Natural killer cell (primary cell): ENCODE measurements at regions not wholly inside any gene's neighbourhood (a gene's known extent, or its start where the extent isn't known, plus 50 kb on each side); places are given as distances from the start of the nearest gene placed in this dataset.

Experiments
- ATAC-seq, 3 donors: fragments of 150-1000 bp in 2 of 3; fragments of 200-7000 bp in 1 of 3; cut with Tn5 transposase; 1 replicate in 1 of 3; 2 replicates in 2 of 3; pipeline ENCODE4 v1.10.0; 2021; ENCODE audit warnings: mild to moderate bottlenecking in 2 of 3, moderate library complexity in 2 of 3
- DNase-seq, 2 donors: peaks; one replicate each; pipeline versions ENCODE4 v3.0.0 to v3.0.0-alpha.2; 2013 to 2021; ENCODE audit warnings: mixed read lengths in 1 of 2
- H3K27ac ChIP-seq: one replicate; pipeline ENCODE4 v1.5.1; 2013; ENCODE audit warnings: mild to moderate bottlenecking, low read length
- H3K27me3 ChIP-seq: one replicate; pipeline ENCODE4 v1.6.1; 2013; ENCODE audit warnings: low read length; ENCODE audit not compliant: control insufficient read depth, insufficient read depth
- H3K36me3 ChIP-seq: one replicate; pipeline ENCODE4 v1.6.1; 2013; ENCODE audit warnings: low read length; ENCODE audit not compliant: control insufficient read depth, insufficient read depth
- H3K4me1 ChIP-seq: one replicate; pipeline ENCODE4 v1.6.1; 2013; ENCODE audit warnings: low read length; ENCODE audit not compliant: control insufficient read depth, insufficient read depth
- H3K4me3 ChIP-seq: one replicate; pipeline ENCODE4 v1.5.1; 2013; ENCODE audit warnings: low read length
- H3K9me3 ChIP-seq: one replicate; pipeline ENCODE4 v1.6.1; 2013; ENCODE audit warnings: low read length; ENCODE audit not compliant: control insufficient read depth, insufficient read depth
- H3K27ac Mint-ChIP-seq, 2 donors: one replicate each; pipeline ENCODE4 v1.8.0; 2022; ENCODE audit warnings: mild to moderate bottlenecking in 2 of 2, mixed read lengths in 2 of 2, moderate library complexity in 1 of 2
- H3K27me3 Mint-ChIP-seq, 2 donors: one replicate each; pipeline ENCODE4 v1.8.0; 2022; ENCODE audit warnings: low read depth in 2 of 2, mixed read lengths in 2 of 2
- H3K36me3 Mint-ChIP-seq: one replicate; pipeline ENCODE4 v1.8.0; 2022; ENCODE audit warnings: mixed read lengths
- H3K4me1 Mint-ChIP-seq, 2 donors: one replicate each; pipeline ENCODE4 v1.8.0; 2022; ENCODE audit warnings: mixed read lengths in 2 of 2
- H3K4me3 Mint-ChIP-seq: one replicate; pipeline ENCODE4 v1.8.0; 2022; ENCODE audit warnings: mild to moderate bottlenecking, moderate library complexity, mixed read lengths
- H3K9me3 Mint-ChIP-seq, 2 donors: one replicate each; pipeline ENCODE4 v1.8.0; 2022; ENCODE audit warnings: mixed read lengths in 2 of 2
- WGBS: methylation state at CpG from one replicate; pipeline ENCODE4 v1.1.7; 2013; ENCODE audit warnings: missing lambda C conversion rate; ENCODE audit not compliant: insufficient coverage; 5-methylcytosine and 5-hydroxymethylcytosine counted together
- intact Hi-C: fragments of 100-400 bp; cut with micrococcal nuclease; formaldehyde crosslinking; loops from one replicate; pipeline ENCODE4 v1.14.2; 2022
- TF ChIP-seq, protein P1 (sequence below): fragments of 200-600 bp; IDR thresholded peaks from one replicate; pipeline ENCODE4 v1.8.0; 2022; ENCODE audit warnings: antibody characterized with exemption

DNA sequence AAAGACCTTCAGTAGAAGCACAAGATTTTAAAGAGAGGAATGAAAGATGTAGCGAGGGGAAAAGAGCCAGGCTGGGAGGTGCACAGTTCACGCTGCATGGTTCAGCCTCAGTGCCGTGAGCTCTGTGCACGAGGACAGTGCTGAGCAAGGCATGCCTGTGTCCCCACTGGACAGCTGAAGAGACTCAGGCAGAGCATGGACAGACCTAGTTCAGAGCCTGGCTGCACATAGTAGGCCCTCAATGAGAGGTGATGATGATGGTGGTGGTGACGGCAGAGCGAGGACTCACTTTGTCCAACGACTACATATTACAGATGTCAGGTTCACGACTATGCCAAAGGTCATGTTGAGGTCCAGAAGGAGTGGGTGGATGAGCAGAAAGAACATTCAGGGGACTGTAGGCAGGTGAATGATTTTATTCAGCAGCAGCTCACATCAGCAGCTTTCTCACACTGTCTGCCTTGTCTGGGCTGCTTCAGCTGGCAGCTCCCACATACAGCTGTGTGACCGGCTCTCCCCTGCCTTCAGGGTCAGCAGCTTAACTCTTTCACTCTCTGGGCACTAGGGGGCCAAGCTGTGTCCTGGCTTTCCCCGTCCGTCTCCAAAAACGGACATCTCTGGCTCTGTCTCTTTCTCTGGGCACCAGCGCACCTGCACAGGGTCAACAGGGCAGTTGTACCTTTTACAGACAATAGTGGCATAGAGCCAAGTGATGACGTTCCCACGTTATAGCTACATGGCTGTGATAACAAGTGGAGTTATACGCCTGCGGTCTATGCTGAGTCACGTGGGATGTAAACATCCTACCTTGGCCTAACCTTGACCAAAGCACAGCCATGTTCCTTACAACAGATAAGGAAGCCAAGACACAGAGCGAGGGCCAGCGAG, 83.4 kb upstream of the KCNK12 start:
- intact Hi-C loops, result no loop called here
- Histone ChIP-seq H3K4me3 (no peak overlapping the region), H3K27ac (no peak overlapping the region), H3K27me3 (no peaks in the 10 kb centered on the region), H3K9me3 (no peaks in the 10 kb centered on the region), H3K4me1 (no peaks in the 10 kb centered on the region), H3K36me3 (no peaks in the 10 kb centered on the region)
- Mint-ChIP-seq H3K4me1 (no peaks in the 10 kb centered on the region), H3K4me3 (no peak overlapping the region), H3K27me3 (peaks cover 0 to 2% of the 10 kb centered on the region in 2 donors), H3K27ac (no peak overlapping the region), H3K9me3 (no peaks in the 10 kb centered on the region), H3K36me3 (no peaks in the 10 kb centered on the region)
- whole genome bisulfite sequencing, result 84% methylated on average over 20 of the region's 20 CpGs
- ATAC-seq, result no peak
- TF ChIP-seq, protein P1, sequence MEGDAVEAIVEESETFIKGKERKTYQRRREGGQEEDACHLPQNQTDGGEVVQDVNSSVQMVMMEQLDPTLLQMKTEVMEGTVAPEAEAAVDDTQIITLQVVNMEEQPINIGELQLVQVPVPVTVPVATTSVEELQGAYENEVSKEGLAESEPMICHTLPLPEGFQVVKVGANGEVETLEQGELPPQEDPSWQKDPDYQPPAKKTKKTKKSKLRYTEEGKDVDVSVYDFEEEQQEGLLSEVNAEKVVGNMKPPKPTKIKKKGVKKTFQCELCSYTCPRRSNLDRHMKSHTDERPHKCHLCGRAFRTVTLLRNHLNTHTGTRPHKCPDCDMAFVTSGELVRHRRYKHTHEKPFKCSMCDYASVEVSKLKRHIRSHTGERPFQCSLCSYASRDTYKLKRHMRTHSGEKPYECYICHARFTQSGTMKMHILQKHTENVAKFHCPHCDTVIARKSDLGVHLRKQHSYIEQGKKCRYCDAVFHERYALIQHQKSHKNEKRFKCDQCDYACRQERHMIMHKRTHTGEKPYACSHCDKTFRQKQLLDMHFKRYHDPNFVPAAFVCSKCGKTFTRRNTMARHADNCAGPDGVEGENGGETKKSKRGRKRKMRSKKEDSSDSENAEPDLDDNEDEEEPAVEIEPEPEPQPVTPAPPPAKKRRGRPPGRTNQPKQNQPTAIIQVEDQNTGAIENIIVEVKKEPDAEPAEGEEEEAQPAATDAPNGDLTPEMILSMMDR, result no peak
- DNase-seq, result no peak

DNA sequence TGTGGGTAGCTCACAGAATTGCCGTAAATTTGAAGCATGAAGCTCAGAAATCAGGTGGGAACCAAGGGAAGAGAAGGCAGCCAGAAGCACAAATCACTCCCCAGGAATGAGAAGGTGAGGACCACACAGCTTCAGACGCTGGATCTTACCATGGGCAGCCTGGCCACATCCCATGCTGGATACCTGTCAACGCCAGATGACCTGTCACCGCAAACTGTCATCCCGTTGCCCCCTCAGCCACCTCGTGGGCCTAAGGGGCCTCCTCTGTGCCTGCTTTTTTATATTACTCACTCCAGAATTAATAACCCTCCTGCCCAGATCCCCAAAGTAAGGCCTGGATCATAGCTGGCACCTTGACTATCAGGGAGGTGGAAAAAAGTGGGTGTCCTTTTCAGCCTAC, 82.3 kb upstream of the KCNK12 start:
- 87% methylated on average over 6 of the region's 6 CpGs for WGBS
- no peak overlapping the region for H3K4me3 ChIP-seq
- H3K27me3 ChIP-seq, result no peaks in the 10 kb centered on the region
- H3K4me1 Mint-ChIP-seq, result no peaks in the 10 kb centered on the region
- DNase-seq (no peak), ATAC-seq (no peak)
- no peaks in the 10 kb centered on the region for H3K36me3 ChIP-seq
- intact Hi-C loops, result no loop called here
- peaks cover 0 to 2% of the 10 kb centered on the region in 2 donors for H3K27me3 Mint-ChIP-seq
- H3K9me3 ChIP-seq, result no peaks in the 10 kb centered on the region
- no peak overlapping the region for H3K27ac Mint-ChIP-seq
- H3K4me3 Mint-ChIP-seq, result no peak overlapping the region
- H3K9me3 Mint-ChIP-seq, result no peaks in the 10 kb centered on the region
- no peak overlapping the region for H3K27ac ChIP-seq
- no peaks in the 10 kb centered on the region for H3K36me3 Mint-ChIP-seq
- TF ChIP-seq, protein P1, result no peak
- no peaks in the 10 kb centered on the region for H3K4me1 ChIP-seq

DNA sequence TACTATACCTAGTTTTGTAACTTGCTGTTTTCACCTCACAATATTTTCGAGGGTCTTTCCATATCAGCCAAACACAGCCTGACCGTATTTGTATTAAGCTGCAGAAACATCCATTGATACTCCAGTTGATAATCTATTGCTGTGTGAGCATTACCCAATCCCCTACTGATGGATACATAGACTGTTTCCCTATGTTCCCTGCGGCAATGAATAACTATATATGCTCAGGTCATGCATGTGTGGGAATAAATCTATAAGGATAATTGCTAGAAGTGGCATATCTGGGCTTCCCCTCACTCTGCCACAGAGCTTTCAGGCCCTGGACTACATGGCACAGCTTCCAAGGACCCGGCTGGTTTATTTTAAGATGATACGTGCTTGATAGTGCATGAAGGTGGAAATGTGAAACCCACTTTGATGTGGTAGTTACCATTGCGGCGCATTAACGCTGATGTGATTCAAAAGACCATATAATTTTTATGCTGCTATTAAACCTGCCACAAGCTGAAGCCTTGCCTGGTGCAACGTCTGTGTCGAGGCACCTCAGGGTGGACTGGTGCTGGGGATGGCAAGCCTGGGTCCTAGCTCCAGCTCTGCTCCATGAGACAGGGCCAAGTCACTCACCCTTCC, 81.4 kb upstream of the KCNK12 start:
- Histone ChIP-seq H3K27me3 (no peaks in the 10 kb centered on the region), H3K9me3 (no peaks in the 10 kb centered on the region), H3K27ac (no peak overlapping the region), H3K36me3 (no peaks in the 10 kb centered on the region), H3K4me1 (no peaks in the 10 kb centered on the region), H3K4me3 (no peak overlapping the region)
- Mint-ChIP-seq H3K4me3 (no peak overlapping the region), H3K36me3 (no peaks in the 10 kb centered on the region), H3K27me3 (peaks cover 0 to 5% of the 10 kb centered on the region in 2 donors), H3K27ac (no peak overlapping the region), H3K9me3 (no peaks in the 10 kb centered on the region), H3K4me1 (no peaks in the 10 kb centered on the region)
- ATAC-seq, result no peak
- TF ChIP-seq, protein P1, result no peak
- 61% methylated on average over 9 of the region's 10 CpGs for WGBS
- intact Hi-C loops, result no loop called here
- no peak for DNase-seq
